ENCODE measurements at regions not wholly inside any gene's neighbourhood (a gene's known extent, or its start where the extent isn't known, plus 50 kb on each side); places are given as distances from the start of the nearest gene placed in this dataset.
"Not testable (repeated sequence)": the region's sequence is repeated elsewhere in the genome, so short reads cannot be mapped to it uniquely, and the experiment has no call there.

DNA sequence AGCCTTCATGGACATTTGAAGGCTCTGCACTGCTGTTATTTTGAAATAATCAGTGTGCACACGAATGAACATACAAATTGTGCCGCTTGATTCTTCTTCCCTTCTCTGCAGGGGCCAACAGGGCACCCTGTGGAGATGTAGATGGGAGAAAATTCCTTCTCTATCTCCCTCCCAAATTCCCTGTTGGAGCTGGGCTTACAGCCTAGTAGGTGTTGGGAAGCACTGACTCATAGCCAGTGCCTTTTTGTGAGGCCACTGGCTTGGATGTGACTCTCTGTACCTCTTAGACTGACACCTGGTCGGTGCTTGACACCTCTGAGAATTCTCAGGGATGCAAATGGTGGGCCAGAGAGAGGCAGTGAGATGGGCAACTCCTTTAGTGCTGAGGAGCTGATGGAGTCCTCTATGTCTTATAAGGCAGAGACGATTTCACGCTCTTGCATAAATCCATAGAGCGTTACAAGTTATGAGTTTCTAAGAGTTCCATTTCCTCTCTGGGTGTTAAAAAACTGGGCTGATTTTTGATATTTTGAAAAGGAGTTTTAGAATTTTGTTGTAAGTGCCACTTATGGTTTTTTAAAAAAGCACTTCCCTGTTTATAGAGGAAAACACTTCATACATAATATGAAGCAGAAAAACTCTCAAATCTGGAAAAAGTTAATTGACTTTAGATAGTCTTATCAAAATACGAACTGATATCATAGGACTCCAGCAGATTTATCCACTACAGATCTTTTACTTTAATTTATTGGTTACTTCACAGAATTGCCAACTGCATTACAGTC is 89.8 kb upstream of the MAP3K7 start:
- no peak for DNase-seq

DNA sequence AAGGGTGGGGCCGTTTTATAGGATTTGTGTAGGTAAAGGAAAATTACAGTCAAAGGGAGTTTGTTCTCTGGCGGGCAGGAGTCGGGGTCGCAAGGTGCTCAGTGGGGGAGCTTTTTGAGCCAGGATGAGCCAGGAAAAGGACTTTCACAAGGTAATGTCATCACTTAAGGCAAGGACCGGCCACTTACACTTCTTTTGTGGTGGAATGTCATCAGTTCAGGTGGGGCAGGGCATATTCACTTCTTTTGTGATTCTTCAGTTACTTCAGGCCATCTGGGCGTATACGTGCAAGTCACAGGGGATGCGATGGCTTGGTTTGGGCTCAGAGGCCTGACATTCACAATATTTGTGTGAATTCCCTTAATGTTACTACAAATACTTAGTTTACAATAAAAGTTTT is 88.2 kb upstream of the MAP3K7 start:
- DNase-seq, result not testable (repeated sequence)

DNA sequence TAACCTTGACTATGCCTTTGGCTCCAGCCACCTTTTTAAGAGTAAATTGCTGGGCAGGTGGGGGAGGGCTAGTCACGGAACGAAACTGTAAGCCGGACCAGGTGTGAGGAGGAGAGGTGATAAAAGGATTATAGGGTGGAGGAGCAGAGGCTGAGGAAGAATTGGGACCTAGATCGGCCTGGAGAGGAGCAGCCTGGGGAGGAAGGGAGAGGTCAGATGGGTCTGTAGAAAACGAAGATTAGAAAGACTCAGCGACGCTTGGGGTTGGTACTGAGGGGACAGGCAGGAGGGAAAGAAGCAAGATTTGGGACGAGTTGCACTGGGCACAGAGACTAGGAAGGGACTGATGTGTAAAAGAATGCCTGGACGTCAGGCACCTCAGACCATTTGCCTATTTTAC is 87.2 kb upstream of the MAP3K7 start:
- DNase-seq, result not testable (repeated sequence)

DNA sequence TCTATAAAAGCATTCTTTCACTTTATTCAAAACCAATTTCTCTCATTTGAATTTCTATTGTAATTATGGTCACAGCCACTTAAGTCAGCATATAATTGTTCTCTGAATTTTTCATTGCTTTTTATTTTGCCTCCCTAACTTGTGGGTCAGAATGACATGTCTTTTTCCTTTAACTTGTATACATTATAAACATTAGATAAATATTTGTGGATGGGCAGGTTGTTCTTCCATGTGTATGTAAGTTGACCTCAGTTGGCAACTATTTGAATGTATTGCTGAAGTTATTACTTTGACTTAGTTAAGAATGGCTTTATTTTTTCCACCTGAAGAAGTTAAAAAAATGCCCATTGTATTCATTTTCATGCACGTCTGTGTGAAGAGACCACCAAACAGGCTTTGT is 83.0 kb upstream of the MAP3K7 start:
- DNase-seq, result no peak

DNA sequence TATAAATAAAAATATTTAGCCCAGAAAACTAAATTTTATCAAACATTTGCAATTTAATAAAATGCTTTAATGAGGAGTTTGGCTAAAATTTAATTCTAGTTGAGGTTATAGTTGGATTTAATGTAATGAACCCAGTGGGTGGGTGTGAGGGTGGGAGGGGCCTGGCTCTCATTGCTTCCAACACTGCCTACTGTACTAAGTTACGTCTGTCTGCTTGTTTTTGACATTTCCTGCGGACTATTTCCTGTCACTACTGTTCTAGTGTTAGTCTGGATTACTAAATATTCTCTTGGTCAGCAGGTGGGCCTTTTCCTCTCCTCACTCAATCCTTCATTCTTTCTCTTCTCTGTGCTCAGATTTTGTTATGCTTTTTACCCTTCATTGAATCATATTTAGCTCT is 82.5 kb upstream of the MAP3K7 start:
- no peak for DNase-seq

DNA sequence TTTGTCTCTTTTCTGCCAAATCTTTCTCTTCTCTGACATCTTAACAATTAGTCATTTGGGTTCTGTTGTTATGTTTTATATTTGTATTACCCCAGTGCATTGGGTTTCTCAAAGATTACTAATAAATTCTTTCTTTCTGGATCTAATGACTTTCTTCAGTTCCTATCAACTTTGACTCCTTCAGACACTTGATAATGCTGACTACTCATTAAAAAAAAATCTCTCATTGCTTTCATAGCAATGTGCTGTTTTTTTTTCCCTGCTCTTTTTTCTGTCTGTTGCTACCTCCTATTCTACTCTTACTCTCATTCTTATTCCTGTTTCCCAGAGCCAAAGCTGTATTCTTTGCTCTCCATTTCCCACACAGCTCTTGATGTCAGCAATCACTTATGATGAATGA is 81.3 kb upstream of the MAP3K7 start:
- DNase-seq, result no peak

DNA sequence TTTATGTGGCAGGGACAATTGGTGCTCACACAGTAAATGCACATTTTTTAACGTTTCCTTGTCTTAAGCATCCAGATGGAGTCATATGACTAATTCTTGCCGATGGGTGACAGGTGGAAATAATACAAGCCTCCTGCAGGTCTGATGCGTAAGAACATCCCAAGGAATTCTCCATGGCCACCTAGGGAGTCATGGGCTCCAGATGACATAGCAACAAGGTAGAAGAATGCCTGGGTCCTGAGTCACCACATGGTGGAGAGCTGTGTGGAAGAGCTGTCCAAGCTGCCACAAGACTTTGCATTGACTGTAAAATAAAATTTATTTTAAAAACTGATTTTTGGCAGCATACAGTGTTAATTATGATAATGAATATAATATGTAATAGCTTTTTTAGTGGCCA is 77.0 kb upstream of the MAP3K7 start:
- no peak for DNase-seq

DNA sequence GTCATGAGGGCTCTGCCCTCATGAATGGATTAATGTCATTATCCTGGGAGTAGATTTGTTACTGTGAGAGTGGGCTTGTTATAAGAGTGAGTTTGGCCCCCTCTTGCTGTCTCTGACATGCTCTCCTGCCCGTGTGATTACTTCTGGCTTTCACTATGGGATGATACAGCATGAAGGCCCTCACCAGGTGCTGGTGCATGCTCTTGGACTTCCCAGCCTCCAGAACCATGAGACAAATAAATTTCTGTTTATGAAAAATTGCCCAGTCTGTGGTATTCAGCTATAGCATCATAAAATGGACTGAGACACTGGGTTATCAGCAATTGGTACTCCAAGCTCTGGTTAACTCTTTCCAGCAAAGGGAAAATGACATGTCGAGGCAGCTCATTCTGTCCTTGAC is 76.2 kb upstream of the MAP3K7 start:
- no peak for DNase-seq

DNA sequence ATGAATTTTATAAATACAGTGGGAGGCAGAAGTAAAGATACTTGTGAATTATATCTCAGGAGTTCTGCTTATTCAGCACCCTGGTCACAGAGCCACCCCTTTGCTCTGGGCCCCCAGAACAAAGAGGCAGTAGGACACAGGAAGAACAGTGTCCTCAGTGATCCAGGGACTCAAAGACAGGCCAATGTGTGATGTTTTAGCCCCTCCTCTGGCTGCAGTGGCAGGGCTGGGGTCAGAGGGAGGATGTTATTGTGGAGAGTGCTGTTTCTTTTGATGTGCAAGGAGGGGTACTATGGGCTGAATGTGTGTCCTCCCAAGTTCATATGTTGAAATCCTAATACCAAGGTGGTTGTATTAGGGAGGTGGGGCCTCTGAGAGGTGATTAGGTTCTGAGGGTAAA is 74.1 kb upstream of the MAP3K7 start:
- no peak for DNase-seq

DNA sequence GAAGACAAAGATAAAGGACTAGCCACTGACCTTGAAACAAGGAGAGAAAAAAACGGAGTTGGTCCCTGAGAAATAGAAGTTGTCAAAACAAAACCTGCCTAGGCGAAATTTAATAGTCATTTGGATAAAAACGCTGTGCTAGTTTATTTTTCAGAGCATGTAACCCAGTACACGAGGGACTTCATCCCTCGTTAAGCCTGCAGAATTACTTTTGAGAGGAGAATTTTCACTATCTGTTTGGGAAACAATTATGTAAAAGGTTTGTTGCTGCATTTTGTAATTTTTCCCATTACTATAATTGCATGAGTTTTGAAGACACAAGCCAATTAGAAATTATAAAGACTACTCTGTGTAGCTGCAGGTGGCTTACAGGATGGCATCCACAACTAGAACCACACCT is 71.6 kb upstream of the MAP3K7 start:
- no peak for DNase-seq

DNA sequence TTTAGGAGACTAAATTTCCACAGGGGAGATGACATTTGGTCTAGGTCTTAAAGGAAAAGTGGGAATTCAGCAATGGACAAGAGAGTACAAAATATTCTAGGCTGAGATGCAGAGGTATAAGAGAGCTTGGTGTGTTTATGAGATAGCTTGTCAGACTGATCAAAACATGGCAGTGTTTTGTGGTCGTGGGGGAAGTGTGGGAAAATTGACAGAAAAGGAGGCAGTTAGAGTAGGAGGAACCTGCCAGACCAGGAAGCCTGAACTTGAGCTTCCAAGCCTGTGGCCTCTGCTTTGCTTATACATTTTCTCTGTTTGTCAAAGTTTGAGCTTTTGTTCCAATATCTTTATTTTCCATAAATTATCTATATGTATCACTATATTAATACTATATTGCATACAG is 69.5 kb upstream of the MAP3K7 start:
- DNase-seq, result no peak

DNA sequence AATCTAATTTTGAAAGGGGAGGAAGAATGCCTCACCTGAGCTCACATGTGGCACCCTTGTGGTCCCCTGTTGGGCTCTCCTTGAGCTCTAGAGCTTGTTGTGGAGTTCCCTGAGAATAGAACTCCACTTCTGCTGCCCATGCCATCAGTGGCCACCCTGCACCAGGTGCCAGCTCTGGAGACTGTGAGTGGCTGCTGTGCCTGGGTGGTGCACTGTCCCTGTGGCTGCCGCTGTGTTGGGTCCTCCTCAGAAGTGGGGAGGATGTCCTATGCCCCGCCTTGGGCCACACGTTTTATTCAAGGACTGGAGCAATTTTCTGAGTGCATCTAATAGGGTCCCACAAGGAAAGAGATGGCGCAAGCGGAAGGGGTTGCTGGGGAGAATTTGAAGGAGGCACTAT is 67.9 kb upstream of the MAP3K7 start:
- DNase-seq, result no peak

DNA sequence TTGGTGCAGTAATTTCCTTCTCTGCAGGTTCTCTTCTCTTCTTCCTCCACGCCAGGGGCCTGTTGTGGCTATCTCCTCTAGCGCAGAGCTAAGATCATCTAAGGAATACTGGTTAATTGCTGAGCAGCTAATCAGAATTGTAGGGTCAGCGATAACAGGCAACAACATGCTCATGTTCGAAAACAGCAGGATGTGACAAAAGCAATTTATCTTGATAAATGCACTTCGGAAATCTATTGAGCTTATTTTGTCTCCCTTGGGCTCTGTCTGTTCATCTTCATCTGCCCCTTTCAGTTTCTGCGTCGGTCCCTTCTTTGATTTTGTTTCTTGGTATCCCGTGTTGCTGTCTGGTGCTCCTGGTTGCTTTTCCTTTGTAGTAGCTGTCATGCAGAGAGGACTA is 67.3 kb upstream of the MAP3K7 start:
- no peak for DNase-seq

DNA sequence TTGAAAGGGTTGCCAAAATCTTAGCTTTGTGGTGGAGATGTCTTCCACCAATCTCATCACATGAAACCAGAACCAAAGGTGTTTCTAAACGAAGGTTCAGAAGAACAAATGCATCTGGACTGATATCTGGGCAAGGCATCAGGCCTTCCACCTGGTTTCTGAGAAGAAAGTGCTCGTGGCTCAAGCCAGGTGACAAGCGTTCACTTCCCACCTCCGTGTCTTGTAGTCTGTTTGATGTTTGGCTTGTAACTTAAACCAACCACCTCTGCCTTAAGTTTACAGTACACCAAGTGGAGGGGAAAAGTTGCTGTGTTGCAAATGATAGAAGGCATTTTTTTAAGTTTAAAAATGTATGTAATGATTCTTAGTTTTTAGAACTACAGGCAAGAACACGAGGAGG is 66.9 kb upstream of the MAP3K7 start:
- DNase-seq, result no peak

DNA sequence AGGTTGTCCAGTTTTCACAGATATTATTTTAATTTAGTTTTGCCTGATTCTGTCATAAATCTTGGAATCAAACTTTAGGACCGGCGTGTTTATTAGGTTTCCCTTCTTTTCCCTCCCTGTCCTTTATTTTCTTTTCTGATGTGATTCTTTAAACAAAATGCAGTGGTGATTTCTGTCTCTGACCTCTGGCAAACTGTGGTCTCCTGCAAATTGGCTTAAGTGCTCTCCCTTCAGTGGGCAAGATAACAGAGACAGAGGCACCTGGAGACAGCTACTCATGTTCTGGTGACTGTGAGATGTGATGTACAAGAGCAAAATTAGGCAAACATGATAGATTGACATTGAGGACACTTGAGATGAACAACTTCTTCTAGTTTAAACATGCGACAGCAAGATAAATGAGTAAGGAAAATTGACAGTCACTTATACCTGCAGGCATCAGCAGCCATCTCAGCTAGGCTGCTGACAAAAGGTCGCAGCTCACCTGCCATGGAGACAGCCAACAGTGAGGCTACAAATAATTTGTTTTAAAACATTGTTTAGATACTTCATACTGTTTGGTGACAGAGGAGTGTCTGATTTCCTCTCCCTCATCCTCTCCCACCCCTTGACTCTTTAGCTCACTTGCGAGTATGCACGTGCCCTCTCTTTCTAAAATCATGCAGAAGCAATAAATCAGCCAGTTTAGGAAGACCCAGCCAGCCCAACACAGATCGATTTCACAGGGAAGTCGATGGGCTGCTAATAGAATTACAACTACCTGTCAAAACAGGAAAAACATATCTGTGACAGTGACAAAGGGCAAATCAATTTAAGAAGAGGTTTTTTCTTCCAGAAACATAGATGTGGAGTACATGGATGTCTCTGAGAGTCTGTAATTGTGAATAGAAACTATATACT is 63.4 kb upstream of the MAP3K7 start:
- DNase-seq, result no peak

DNA sequence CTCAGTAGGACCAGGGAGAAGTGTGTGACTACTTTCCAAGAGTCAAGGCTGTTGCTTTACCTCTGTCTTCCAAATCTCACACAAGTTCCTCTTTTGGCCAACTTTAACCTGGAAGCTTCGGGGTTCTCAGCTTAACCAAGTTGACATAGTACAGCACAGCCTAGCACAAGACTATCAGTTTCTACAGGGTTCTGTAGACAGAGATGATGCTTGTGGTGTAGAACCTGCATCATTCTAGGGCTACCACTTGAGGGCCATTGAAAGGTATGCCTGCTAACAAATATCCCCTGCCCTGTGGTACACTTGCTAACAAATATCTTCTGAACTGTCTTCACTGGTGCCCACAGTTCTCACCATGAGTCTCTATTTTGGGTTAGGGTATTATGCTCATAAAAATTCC is 62.0 kb upstream of the MAP3K7 start:
- no peak for DNase-seq

DNA sequence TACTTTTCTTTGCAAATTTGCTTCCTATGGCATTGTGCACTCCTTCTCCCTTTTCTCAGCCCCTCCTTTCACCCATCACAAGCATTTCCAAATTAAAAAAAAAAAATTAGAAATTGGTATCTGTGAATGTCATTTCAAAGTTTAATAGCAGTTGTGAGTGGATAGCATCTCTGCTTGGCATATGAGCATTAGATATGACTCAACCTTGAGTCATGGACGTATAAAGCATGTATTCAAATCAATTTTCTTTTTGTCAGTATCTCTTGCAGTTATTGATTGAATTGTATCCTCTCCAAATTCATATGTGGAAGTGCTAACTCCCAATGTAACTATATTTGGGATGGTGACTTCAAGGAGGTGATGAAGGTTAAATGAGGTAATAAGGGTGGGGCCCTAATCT is 60.1 kb upstream of the MAP3K7 start:
- no peak for DNase-seq

DNA sequence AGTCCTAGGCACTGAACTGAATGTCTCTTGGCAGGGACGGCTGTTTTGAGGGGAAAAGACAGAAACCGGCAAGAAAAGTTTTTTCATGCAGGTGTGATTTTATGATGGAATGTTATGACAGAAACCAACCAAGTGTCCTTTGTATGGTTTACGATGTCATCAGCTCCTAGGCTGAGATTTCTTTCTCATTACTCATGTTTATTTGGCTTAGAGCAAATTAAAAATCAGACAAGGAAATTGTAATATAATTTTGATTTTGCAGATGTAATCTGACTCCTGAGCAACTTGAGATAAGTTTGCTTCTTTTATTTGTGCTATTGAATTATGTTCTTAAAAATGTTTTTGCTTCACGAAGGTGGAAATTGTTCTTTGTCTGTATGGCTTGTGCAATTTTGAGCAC is 58.8 kb upstream of the MAP3K7 start:
- DNase-seq, result no peak

DNA sequence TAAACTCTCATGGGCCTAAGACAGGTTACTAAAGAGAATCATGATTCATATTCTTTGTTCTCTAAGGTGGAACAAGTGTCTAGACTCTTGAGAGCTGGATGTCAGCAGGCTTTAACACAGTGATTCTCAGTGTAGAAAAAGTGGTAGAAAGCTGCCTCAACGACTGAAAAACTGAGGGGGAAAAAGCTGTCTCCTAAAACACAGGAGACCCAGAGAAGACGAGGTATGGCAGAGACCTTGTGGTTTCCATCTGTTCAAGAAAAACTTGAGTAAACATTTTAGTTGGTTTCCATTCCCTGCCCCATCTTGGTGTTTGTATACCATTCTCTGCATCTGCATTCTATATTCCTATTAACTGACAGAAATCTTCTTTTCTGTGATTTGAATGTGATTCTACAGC is 57.6 kb upstream of the MAP3K7 start:
- DNase-seq, result no peak

DNA sequence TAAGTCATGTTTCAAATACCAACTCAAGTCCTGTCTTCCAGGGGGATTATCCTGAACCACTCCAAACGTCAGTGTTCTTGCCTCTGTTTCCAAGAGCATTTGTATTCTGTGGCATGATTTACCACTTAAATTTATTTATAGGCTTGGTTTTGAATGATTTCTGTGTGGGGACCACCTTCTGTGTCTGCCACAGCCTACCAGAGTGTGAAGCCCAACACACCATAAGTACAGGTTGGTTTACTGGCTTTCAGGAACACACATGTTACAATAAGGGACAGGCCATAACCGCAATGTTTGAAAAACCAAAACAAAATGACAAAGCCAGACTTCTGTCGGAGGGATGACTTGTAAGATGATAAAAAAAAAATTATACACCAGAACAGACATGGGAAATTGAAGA is 56.5 kb upstream of the MAP3K7 start:
- no peak for DNase-seq

DNA sequence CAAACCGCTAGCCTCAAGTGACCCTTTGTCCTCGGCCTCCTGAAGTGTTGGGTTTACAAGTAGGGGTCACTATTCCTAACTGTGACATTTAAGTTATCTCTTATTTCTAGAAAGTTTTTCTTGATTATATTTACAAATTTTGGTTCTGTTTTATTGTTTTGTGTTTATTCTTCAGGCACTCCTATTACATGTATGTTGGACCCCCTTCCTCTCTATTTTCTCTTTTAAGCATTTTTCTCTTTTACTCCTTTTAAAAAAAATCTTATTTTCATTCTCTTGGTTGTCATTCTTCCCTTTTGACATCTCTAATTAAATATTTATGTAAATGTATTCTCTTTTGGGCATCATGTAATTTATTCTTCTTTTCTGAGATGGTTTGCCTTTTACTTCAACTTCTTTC is 50.4 kb upstream of the MAP3K7 start:
- DNase-seq, result no peak

Measured in stimulated activated CD4-positive, alpha-beta T cell treated with anti-CD3 and anti-CD28 coated beads, Interleukin-2, amount 100 ng/mL, for 24 hours (primary cell).